GM12878 (cell line): ENCODE measurements at regions not wholly inside any gene's neighbourhood (a gene's known extent, or its start where the extent isn't known, plus 50 kb on each side); places are given as distances from the start of the nearest gene placed in this dataset.

Experiments
- ATAC-seq: fragments of 200-7000 bp; cut with Tn5 transposase; 3 replicates; pipeline ENCODE4 v1.9.1; 2020; ENCODE audit warnings: mild to moderate bottlenecking, moderate library complexity
- BruUV-seq: library from RNA; stranded (reverse); fragments of 400-500 nt; replicated peaks from 2 replicates; lab custom pipeline; 2021; lab: Mats Ljungman, UMichigan
- CTCF ChIA-PET: fragments of 300-600 bp; sonication (Branson Sonifier 250); formaldehyde crosslinking; extraction: SDS; loops from one replicate; lab custom pipeline; 2021; ENCODE audit warnings: inconsistent platforms; lab: Yijun Ruan, JAX
- POLR2A ChIA-PET: fragments of 350-600 bp; formaldehyde crosslinking; extraction: SDS; loops from one replicate; lab custom pipeline; 2021; ENCODE audit warnings: inconsistent platforms; lab: Charles Lee
- RAD21 ChIA-PET: fragments of 300-600 bp; sonication (Branson Sonifier 250); formaldehyde crosslinking; loops from one replicate; lab custom pipeline; 2023; ENCODE audit warnings: antibody characterized with exemption; ENCODE audit not compliant: unreplicated experiment; lab: Charles Lee
- SMC1A ChIA-PET: fragments of 300-600 bp; sonication (Branson Sonifier 250); formaldehyde crosslinking; loops from one replicate; lab custom pipeline; 2023; ENCODE audit not compliant: unreplicated experiment, uncharacterized antibody; lab: Charles Lee
- DNase-seq: peaks from one replicate; pipeline ENCODE4 v3.0.0-alpha.2; 2011; ENCODE audit warnings: low read depth, low spot score
- FAIRE-seq: peaks from 3 replicates; lab custom pipeline; 2011; peaks lifted over from hg19 to GRCh38; lab: Jason Lieb, UNC
- H2AFZ ChIP-seq: 2 replicates; pipeline ENCODE4 v1.6.0; 2011; ENCODE audit warnings: low read depth, low read length, control low read depth; ENCODE audit not compliant: control insufficient read depth
- H3K27ac ChIP-seq: 2 replicates; pipeline ENCODE4 v1.5.1; 2011; ENCODE audit warnings: control low read depth; ENCODE audit not compliant: control insufficient read depth, insufficient read depth
- H3K27me3 ChIP-seq, 2 experiments: replicated peaks in 1 of 2; 2 replicates each; pipeline versions ENCODE4 v1.6.0 to v1.6.1; 2011; ENCODE audit warnings: low read length in 1 of 2; ENCODE audit not compliant: control insufficient read depth in 2 of 2, insufficient read depth in 2 of 2
- H3K36me3 ChIP-seq, 2 experiments: 2 replicates each; pipeline ENCODE4 v1.5.1; 2011; ENCODE audit warnings: low read length in 1 of 2; ENCODE audit not compliant: control insufficient read depth in 2 of 2, insufficient read depth in 2 of 2
- H3K4me1 ChIP-seq: 2 replicates; pipeline ENCODE4 v1.6.1; 2011; ENCODE audit warnings: mild to moderate bottlenecking, low read length, moderate library complexity, mixed read lengths; ENCODE audit not compliant: control insufficient read depth, insufficient read depth
- H3K4me2 ChIP-seq: 2 replicates; pipeline ENCODE4 v1.6.0; 2011; ENCODE audit warnings: control low read depth; ENCODE audit not compliant: control insufficient read depth, insufficient read depth
- H3K4me3 ChIP-seq: fragments of 200-600 bp; sonication (generic); 2 replicates; pipeline ENCODE4 v1.5.1; 2016
- H3K79me2 ChIP-seq: 2 replicates; pipeline ENCODE4 v1.6.0; 2011; ENCODE audit warnings: low read length; ENCODE audit not compliant: control insufficient read depth, insufficient read depth
- H3K9ac ChIP-seq: 2 replicates; pipeline ENCODE4 v1.8.0; 2011; ENCODE audit warnings: low read length, control low read depth, mixed read lengths; ENCODE audit not compliant: control insufficient read depth, insufficient read depth
- H3K9me3 ChIP-seq: replicated peaks from 3 replicates; pipeline ENCODE4 v1.5.1; 2011; ENCODE audit warnings: mild to moderate bottlenecking, low read length; ENCODE audit not compliant: control insufficient read depth, insufficient read depth
- H4K20me1 ChIP-seq: 2 replicates; pipeline ENCODE4 v1.6.0; 2011; ENCODE audit not compliant: control insufficient read depth, insufficient read depth
- CBX5 ChIP-seq: sonication (generic); IDR thresholded peaks from 2 replicates; pipeline ENCODE4 v1.6.1; 2016; ENCODE audit warnings: low read depth, moderate library complexity, mild to moderate bottlenecking, inconsistent platforms
- CEBPB ChIP-seq, 2 experiments: fragments of 150-350 bp in 1 of 2; IDR thresholded peaks; 2 replicates each; pipeline ENCODE4 v1.6.1; 2012 to 2014; ENCODE audit warnings: low read depth in 2 of 2, low read length in 2 of 2, borderline replicate concordance in 1 of 2, inconsistent platforms in 1 of 2
- KDM1A ChIP-seq: fragments of 200-600 bp; sonication (generic); IDR thresholded peaks from 2 replicates; pipeline ENCODE4 v1.6.1; 2016; ENCODE audit warnings: borderline replicate concordance
- SIN3A ChIP-seq: IDR thresholded peaks from 2 replicates; pipeline ENCODE4 v1.6.1; 2012; ENCODE audit warnings: low read depth, low read length, improper control_type of control experiment
- SMAD5 ChIP-seq: IDR thresholded peaks from 2 replicates; pipeline ENCODE4 v1.6.1; 2016; ENCODE audit warnings: antibody characterized with exemption, low read depth
- WGBS: methylation state at CpG from one replicate; pipeline ENCODE4 v1.1.6; 2016; ENCODE audit warnings: low lambda C conversion rate; ENCODE audit not compliant: insufficient replicate concordance, insufficient coverage; ENCODE audit errors: missing lambda C conversion rate; 5-methylcytosine and 5-hydroxymethylcytosine counted together
- in situ Hi-C: fragments of 300-500 bp; cut with MboI; formaldehyde crosslinking; loops from 9 replicates; pipeline ENCODE4 v1.14.3; 2018; ENCODE audit warnings: mixed read lengths
- intact Hi-C: fragments of 100-400 bp; cut with micrococcal nuclease; formaldehyde crosslinking; loops from one replicate; pipeline ENCODE4 v1.14.2; 2022; ENCODE audit not compliant: unreplicated experiment

DNA sequence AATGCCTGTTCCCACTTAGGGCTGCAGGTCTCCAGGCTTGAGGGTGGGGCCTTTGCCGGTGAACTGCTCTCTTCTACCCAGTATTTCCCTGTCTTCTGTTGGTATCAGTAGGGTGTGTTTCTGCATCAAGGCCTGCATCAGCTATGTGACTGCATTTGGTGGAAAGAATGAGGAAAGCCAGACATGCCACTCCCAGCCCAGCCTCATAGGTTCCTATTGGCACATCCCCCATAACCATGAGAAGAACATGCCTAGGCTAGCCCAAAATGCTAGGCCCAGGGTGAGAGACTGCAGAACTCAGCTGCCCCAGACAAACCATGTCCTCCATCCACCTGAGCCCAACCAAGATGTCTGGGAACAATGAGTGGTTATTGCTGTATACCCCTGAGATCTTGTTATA lies 380.3 kb upstream of the ADARB2 start:
- H2AFZ ChIP-seq = no peak overlapping the region
- no peaks in the 10 kb centered on the region; the same call in 2 of the 3 replicates for H3K9me3 ChIP-seq
- intact Hi-C loops = no loop called here
- no peak overlapping the region for H3K9ac ChIP-seq
- H3K36me3 ChIP-seq = no peaks in the 10 kb centered on the region
- ATAC-seq = no peak
- H3K79me2 ChIP-seq = no peaks in the 10 kb centered on the region
- BruUV-seq = no TSS peak
- TF ChIP-seq SIN3A (no peak), CEBPB (IDR thresholded peaks at IDR 0.05; ENCODE audit: borderline replicate concordance in 1 of 2, low read depth in 2 of 2, low read length in 2 of 2) (no peak)
- H4K20me1 ChIP-seq = no peaks in the 10 kb centered on the region
- in situ Hi-C loops = no loop called here
- DNase-seq = no peak
- ChIA-PET POLR2A (no interaction called here), CTCF (no interaction called here), SMC1A (no interaction called here), RAD21 (no interaction called here)
- H3K27me3 ChIP-seq = no peaks in the 10 kb centered on the region
- WGBS = 100% methylated on average over 1 of the region's 1 CpG
- no peak overlapping the region for H3K4me3 ChIP-seq
- H3K27ac ChIP-seq = no peak overlapping the region
- no peak overlapping the region for H3K4me2 ChIP-seq
- no peaks in the 10 kb centered on the region for H3K4me1 ChIP-seq
- no peak for FAIRE-seq

DNA sequence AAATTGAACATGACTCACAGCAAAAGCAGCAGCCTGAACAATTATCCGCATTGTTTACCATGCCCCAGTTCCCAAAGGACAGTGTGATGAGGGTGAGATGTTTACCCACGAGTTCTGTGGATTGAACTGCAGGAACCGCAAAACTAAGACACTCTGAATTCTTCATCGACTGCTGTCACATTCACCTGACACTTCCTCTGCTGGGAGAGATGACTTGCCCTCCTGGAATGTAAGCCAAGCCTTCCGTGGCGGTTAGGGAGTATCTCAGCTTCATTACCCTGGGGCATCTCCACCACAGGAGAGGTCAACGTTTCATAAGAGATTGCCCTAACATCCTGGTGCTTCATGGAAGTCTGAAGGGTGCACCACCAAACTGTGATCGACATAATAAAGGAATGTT lies 374.6 kb upstream of the ADARB2 start:
- ChIA-PET RAD21 (no interaction called here), POLR2A (no interaction called here), CTCF (interaction anchor here (1.1 kb wide), 1 partner anchor 9 kb away, joined by 4 read pairs; no protein-coding TSS in a partner anchor), SMC1A (no interaction called here)
- H4K20me1 ChIP-seq = no peaks in the 10 kb centered on the region
- in situ Hi-C loops = no loop called here
- H3K9ac ChIP-seq = no peak overlapping the region
- H3K36me3 ChIP-seq = no peaks in the 10 kb centered on the region
- DNase-seq (no peak), ATAC-seq (no peak), FAIRE-seq (no peak)
- H3K27me3 ChIP-seq = no peaks in the 10 kb centered on the region
- intact Hi-C loops = no loop called here
- H3K79me2 ChIP-seq = no peaks in the 10 kb centered on the region
- no peak for TF ChIP-seq CBX5
- TF ChIP-seq KDM1A = no peak
- TF ChIP-seq SMAD5 = no peak
- no peak overlapping the region for H3K4me2 ChIP-seq
- H3K4me3 ChIP-seq = no peak overlapping the region
- no peaks in the 10 kb centered on the region for H3K9me3 ChIP-seq
- no peak overlapping the region for H2AFZ ChIP-seq
- H3K4me1 ChIP-seq = no peaks in the 10 kb centered on the region
- WGBS = 12% methylated on average over 8 of the region's 8 CpGs
- no peak overlapping the region for H3K27ac ChIP-seq
- no TSS peak for BruUV-seq
